Gastroesophageal sphincter (tissue), 3 donors: ENCODE measurements at regions not wholly inside any gene's neighbourhood (a gene's known extent, or its start where the extent isn't known, plus 50 kb on each side); places are given as distances from the start of the nearest gene placed in this dataset.

Source experiments
- EP300 ChIP-seq: sonication (generic); formaldehyde crosslinking; IDR thresholded peaks from one replicate; pipeline ENCODE4 v1.6.1; 2017; ENCODE audit warnings: antibody characterized with exemption, mild to moderate bottlenecking
- POLR2A ChIP-seq, 2 donors: fragments of 450-650 bp; IDR thresholded peaks; one replicate each; pipeline ENCODE4 v1.6.1; 2017; ENCODE audit warnings: antibody characterized with exemption in 2 of 2, mild to moderate bottlenecking in 2 of 2, moderate library complexity in 1 of 2
- POLR2AphosphoS5 ChIP-seq: sonication (generic); formaldehyde crosslinking; IDR thresholded peaks from one replicate; pipeline ENCODE4 v1.6.1; 2017; ENCODE audit warnings: antibody characterized with exemption
- TF ChIP-seq, protein P1 (sequence below), 4 experiments: fragments of 200-600 bp in 2 of 4; fragments of 450-650 bp in 2 of 4; sonication (generic) in 1 of 4; IDR thresholded peaks; one replicate each; pipeline ENCODE4 v1.5.1; 2017 to 2019; ENCODE audit warnings: antibody characterized with exemption in 4 of 4, mild to moderate bottlenecking in 2 of 4, moderate library complexity in 2 of 4

GRCh38 chr4:124565371-124565770 is 147.2 kb downstream of the ANKRD50 start:
- TF ChIP-seq POLR2AphosphoS5 (no peak), POLR2A (IDR thresholded peaks at IDR 0.05) (no peak), EP300 (no peak)
- TF ChIP-seq, protein P1, sequence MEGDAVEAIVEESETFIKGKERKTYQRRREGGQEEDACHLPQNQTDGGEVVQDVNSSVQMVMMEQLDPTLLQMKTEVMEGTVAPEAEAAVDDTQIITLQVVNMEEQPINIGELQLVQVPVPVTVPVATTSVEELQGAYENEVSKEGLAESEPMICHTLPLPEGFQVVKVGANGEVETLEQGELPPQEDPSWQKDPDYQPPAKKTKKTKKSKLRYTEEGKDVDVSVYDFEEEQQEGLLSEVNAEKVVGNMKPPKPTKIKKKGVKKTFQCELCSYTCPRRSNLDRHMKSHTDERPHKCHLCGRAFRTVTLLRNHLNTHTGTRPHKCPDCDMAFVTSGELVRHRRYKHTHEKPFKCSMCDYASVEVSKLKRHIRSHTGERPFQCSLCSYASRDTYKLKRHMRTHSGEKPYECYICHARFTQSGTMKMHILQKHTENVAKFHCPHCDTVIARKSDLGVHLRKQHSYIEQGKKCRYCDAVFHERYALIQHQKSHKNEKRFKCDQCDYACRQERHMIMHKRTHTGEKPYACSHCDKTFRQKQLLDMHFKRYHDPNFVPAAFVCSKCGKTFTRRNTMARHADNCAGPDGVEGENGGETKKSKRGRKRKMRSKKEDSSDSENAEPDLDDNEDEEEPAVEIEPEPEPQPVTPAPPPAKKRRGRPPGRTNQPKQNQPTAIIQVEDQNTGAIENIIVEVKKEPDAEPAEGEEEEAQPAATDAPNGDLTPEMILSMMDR (IDR thresholded peaks at IDR 0.05), result no peak
